Panc1 (cell line): ENCODE measurements at regions not wholly inside any gene's neighbourhood (a gene's known extent, or its start where the extent isn't known, plus 50 kb on each side); places are given as distances from the start of the nearest gene placed in this dataset.

Experiments used
- ATAC-seq: fragments of 200-7000 bp; cut with Tn5 transposase; 2 replicates; pipeline ENCODE4 v1.9.1; 2020; ENCODE audit warnings: mild to moderate bottlenecking, moderate library complexity
- BruUV-seq: library from RNA; stranded (reverse); fragments of 400-500 nt; replicated peaks from 2 replicates; lab custom pipeline; 2021; lab: Mats Ljungman, UMichigan
- CTCF ChIA-PET: fragments of 300-600 bp; sonication (Branson Sonifier 250); formaldehyde crosslinking; loops from one replicate; lab custom pipeline; 2022; ENCODE audit warnings: antibody characterized with exemption; lab: Charles Lee
- POLR2A ChIA-PET: fragments of 300-600 bp; sonication (Branson Sonifier 250); formaldehyde crosslinking; loops from one replicate; lab custom pipeline; 2022; ENCODE audit warnings: antibody characterized with exemption; lab: Charles Lee
- DNase-seq: peaks from one replicate; pipeline ENCODE4 v3.0.0-alpha.2; 2010; ENCODE audit warnings: low read depth, low spot score
- H3K27ac ChIP-seq: 2 replicates; pipeline ENCODE4 v1.5.1; 2011; ENCODE audit warnings: mild to moderate bottlenecking, low read length, inconsistent platforms
- H3K27me3 ChIP-seq: fragments of 200-500 bp; sonication (Bioruptor generic); 2 replicates; pipeline ENCODE4 v1.6.0; 2014; ENCODE audit warnings: low read length, inconsistent platforms; ENCODE audit not compliant: control insufficient read depth, insufficient read depth
- H3K36me3 ChIP-seq: fragments of 200-500 bp; sonication (Bioruptor generic); 2 replicates; pipeline ENCODE4 v1.5.1; 2014; ENCODE audit warnings: inconsistent platforms, mild to moderate bottlenecking, low read length, moderate library complexity; ENCODE audit not compliant: control insufficient read depth, insufficient read depth
- H3K4me1 ChIP-seq: 2 replicates; pipeline ENCODE4 v1.5.1; 2011; ENCODE audit warnings: inconsistent platforms, mild to moderate bottlenecking, low read length, moderate library complexity; ENCODE audit not compliant: control insufficient read depth, insufficient read depth
- H3K4me3 ChIP-seq, 2 experiments: 2 replicates each; pipeline ENCODE4 v1.5.1; 2011 to 2012; ENCODE audit warnings: low read depth in 2 of 2, low read length in 2 of 2, mild to moderate bottlenecking in 2 of 2, inconsistent platforms in 1 of 2, moderate library complexity in 1 of 2
- H3K9me3 ChIP-seq: fragments of 200-500 bp; sonication (Bioruptor generic); 2 replicates; pipeline ENCODE4 v1.5.1; 2014; ENCODE audit warnings: low read depth, mild to moderate bottlenecking, inconsistent platforms, low read length, moderate library complexity; ENCODE audit not compliant: control insufficient read depth, insufficient read depth
- POLR2AphosphoS5 ChIP-seq: IDR thresholded peaks from 2 replicates; pipeline ENCODE4 v1.6.1; 2012; ENCODE audit warnings: mild to moderate bottlenecking, low read depth, low read length, moderate library complexity
- SIN3A ChIP-seq: IDR thresholded peaks from 2 replicates; pipeline ENCODE4 v1.6.1; 2012; ENCODE audit warnings: low read depth, mild to moderate bottlenecking, low read length, moderate library complexity, borderline replicate concordance; ENCODE audit not compliant: insufficient read depth
- TCF7L2 ChIP-seq: IDR thresholded peaks from 2 replicates; pipeline ENCODE4 v1.6.1; 2011; ENCODE audit warnings: mild to moderate bottlenecking, low read depth, low read length, inconsistent platforms
- in situ Hi-C: cut with HindIII; loops from 2 replicates; pipeline ENCODE4 v1.10.0; 2016; ENCODE audit warnings: low sequenced_read_pairs, low pct_unique_long_range_greater_than_20kb
- intact Hi-C: fragments of 100-400 bp; cut with micrococcal nuclease; formaldehyde crosslinking; loops from one replicate; pipeline ENCODE4 v1.10.0; 2022; ENCODE audit not compliant: unreplicated experiment
- TF ChIP-seq, protein P1 (sequence below): fragments of 450-650 bp; IDR thresholded peaks from 2 replicates; pipeline ENCODE4 v1.5.1; 2017; ENCODE audit warnings: mild to moderate bottlenecking
- TF ChIP-seq, protein P2 (sequence below), 2 experiments: IDR thresholded peaks; 2 replicates each; pipeline ENCODE4 v1.6.1; 2011 to 2012; ENCODE audit warnings: low read depth in 2 of 2, control low read depth in 1 of 2, low read length in 1 of 2, mild to moderate bottlenecking in 1 of 2, moderate library complexity in 1 of 2; ENCODE audit not compliant: insufficient read depth in 1 of 2

DNA sequence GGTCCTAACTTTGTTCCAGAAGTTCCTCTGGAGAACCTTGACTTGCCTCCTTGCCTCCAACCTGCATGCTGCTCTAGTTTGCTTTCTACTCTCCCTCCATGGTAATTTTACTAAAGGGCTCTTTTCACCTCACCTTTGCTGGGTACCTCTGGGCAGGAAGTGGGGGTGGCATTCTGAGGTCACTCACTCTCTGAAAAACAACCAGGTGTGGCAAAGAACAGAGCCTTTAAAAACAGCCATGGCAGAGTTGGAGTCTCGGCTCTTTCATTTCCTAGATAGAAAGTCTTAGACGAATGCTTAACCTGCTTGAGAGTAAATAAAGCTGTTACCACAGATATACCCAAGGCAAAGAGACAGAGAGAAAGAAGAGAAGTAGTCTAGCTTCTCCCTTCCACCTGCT lies 827.9 kb downstream of the BCL11B start:
- TF ChIP-seq, protein P1, sequence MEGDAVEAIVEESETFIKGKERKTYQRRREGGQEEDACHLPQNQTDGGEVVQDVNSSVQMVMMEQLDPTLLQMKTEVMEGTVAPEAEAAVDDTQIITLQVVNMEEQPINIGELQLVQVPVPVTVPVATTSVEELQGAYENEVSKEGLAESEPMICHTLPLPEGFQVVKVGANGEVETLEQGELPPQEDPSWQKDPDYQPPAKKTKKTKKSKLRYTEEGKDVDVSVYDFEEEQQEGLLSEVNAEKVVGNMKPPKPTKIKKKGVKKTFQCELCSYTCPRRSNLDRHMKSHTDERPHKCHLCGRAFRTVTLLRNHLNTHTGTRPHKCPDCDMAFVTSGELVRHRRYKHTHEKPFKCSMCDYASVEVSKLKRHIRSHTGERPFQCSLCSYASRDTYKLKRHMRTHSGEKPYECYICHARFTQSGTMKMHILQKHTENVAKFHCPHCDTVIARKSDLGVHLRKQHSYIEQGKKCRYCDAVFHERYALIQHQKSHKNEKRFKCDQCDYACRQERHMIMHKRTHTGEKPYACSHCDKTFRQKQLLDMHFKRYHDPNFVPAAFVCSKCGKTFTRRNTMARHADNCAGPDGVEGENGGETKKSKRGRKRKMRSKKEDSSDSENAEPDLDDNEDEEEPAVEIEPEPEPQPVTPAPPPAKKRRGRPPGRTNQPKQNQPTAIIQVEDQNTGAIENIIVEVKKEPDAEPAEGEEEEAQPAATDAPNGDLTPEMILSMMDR: no peak
- TF ChIP-seq POLR2AphosphoS5 (no peak), SIN3A (no peak)
- TF ChIP-seq, protein P2, sequence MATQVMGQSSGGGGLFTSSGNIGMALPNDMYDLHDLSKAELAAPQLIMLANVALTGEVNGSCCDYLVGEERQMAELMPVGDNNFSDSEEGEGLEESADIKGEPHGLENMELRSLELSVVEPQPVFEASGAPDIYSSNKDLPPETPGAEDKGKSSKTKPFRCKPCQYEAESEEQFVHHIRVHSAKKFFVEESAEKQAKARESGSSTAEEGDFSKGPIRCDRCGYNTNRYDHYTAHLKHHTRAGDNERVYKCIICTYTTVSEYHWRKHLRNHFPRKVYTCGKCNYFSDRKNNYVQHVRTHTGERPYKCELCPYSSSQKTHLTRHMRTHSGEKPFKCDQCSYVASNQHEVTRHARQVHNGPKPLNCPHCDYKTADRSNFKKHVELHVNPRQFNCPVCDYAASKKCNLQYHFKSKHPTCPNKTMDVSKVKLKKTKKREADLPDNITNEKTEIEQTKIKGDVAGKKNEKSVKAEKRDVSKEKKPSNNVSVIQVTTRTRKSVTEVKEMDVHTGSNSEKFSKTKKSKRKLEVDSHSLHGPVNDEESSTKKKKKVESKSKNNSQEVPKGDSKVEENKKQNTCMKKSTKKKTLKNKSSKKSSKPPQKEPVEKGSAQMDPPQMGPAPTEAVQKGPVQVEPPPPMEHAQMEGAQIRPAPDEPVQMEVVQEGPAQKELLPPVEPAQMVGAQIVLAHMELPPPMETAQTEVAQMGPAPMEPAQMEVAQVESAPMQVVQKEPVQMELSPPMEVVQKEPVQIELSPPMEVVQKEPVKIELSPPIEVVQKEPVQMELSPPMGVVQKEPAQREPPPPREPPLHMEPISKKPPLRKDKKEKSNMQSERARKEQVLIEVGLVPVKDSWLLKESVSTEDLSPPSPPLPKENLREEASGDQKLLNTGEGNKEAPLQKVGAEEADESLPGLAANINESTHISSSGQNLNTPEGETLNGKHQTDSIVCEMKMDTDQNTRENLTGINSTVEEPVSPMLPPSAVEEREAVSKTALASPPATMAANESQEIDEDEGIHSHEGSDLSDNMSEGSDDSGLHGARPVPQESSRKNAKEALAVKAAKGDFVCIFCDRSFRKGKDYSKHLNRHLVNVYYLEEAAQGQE (IDR thresholded peaks at IDR 0.05; ENCODE audit: insufficient read depth in 1 of 2, low read depth in 2 of 2, low read length in 1 of 2): no peak
- no TSS peak for BruUV-seq
- no peak overlapping the region for H3K4me3 ChIP-seq
- H3K27ac ChIP-seq: no peak overlapping the region
- ChIA-PET POLR2A (no interaction called here), CTCF (no interaction called here)
- intact Hi-C loops (no loop called here), in situ Hi-C loops (no loop called here)
- DNase-seq (no peak), ATAC-seq (no peak)
- no peaks in the 10 kb centered on the region for H3K4me1 ChIP-seq
- H3K9me3 ChIP-seq: no peaks in the 10 kb centered on the region
- H3K27me3 ChIP-seq: no peaks in the 10 kb centered on the region
- no peaks in the 10 kb centered on the region for H3K36me3 ChIP-seq

DNA sequence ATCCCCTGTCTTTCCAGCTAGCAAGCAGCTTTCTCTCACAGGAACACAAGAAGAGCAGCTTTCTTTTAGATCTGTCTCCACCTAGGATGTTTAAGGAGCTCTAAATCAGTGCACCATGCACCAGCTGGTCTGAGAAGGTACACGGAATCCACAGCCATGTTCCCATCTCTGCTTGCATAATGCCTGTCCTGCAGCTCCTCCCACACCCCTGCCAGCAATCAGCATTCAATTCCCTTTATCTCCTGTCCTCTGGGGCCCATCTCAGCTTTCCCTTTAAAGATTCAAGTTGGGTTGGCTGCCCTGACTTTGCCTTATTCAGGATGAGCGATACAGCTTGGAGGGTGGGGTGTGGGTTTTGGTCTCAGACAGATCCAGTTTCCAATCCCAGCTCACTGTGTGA lies 826.3 kb downstream of the BCL11B start:
- ChIA-PET CTCF (no interaction called here), POLR2A (no interaction called here)
- H3K4me1 ChIP-seq: no peaks in the 10 kb centered on the region
- H3K27ac ChIP-seq: no peak overlapping the region
- intact Hi-C loops (no loop called here), in situ Hi-C loops (no loop called here)
- no TSS peak for BruUV-seq
- TF ChIP-seq, protein P2 (IDR thresholded peaks at IDR 0.05; ENCODE audit: insufficient read depth in 1 of 2, low read depth in 2 of 2, low read length in 1 of 2): no peak
- TF ChIP-seq, protein P1: no peak
- TF ChIP-seq TCF7L2 (no peak), SIN3A (no peak), POLR2AphosphoS5 (no peak)
- no peaks in the 10 kb centered on the region for H3K27me3 ChIP-seq
- no peaks in the 10 kb centered on the region for H3K9me3 ChIP-seq
- DNase-seq: no peak
- ATAC-seq: no peak
- no peak overlapping the region for H3K4me3 ChIP-seq
- H3K36me3 ChIP-seq: no peaks in the 10 kb centered on the region
